Skin epidermis (tissue), 12 donors: ENCODE measurements at regions not wholly inside any gene's neighbourhood (a gene's known extent, or its start where the extent isn't known, plus 50 kb on each side); places are given as distances from the start of the nearest gene placed in this dataset.

ENCODE experiments used
- H3K27ac ChIP-seq, 21 experiments: fragments of 200-600 bp; sonication (generic) in 11 of 21; one replicate each; pipeline ENCODE4 v1.5.0; 2020; ENCODE audit warnings: mild to moderate bottlenecking in 3 of 21, inconsistent platforms in 2 of 21, moderate library complexity in 2 of 21
- H3K4me3 ChIP-seq, 7 experiments: fragments of 200-600 bp; sonication (generic) in 2 of 7; one replicate each; pipeline ENCODE4 v1.5.0; 2020; ENCODE audit warnings: inconsistent platforms in 2 of 7, mild to moderate bottlenecking in 2 of 7, moderate library complexity in 1 of 7

- Histone ChIP-seq H3K4me3 (no peak overlapping the region), H3K27ac (no peak overlapping the region)
These were observed 264.9 kb downstream of the BRD1 start for GRCh38 chr22:49562685-49563249.

GRCh38 chr22:49561976-49562375 is 265.7 kb downstream of the BRD1 start:
- Histone ChIP-seq H3K27ac (no peak overlapping the region), H3K4me3 (no peak overlapping the region)

GRCh38 chr22:49561338-49561737 is 266.3 kb downstream of the BRD1 start:
- Histone ChIP-seq H3K4me3 (no peak overlapping the region), H3K27ac (no peak overlapping the region)

GRCh38 chr22:49555526-49555925 is 272.1 kb downstream of the BRD1 start:
- no peak overlapping the region for H3K27ac ChIP-seq
- no peak overlapping the region for H3K4me3 ChIP-seq

- Histone ChIP-seq H3K27ac (no peak overlapping the region), H3K4me3 (no peak overlapping the region)
These were observed 272.9 kb downstream of the BRD1 start for GRCh38 chr22:49554741-49555140.

- Histone ChIP-seq H3K27ac (no peak overlapping the region), H3K4me3 (no peak overlapping the region)
These were observed 273.4 kb downstream of the BRD1 start for GRCh38 chr22:49554296-49554625.

- Histone ChIP-seq H3K4me3 (no peak overlapping the region), H3K27ac (no peak overlapping the region)
These were observed 274.0 kb downstream of the BRD1 start for GRCh38 chr22:49553518-49554295.

- Histone ChIP-seq H3K27ac (no peak overlapping the region), H3K4me3 (no peak overlapping the region)
These were observed 274.6 kb downstream of the BRD1 start for GRCh38 chr22:49553076-49553475.

GRCh38 chr22:49551897-49552614 is 275.6 kb downstream of the BRD1 start:
- H3K4me3 ChIP-seq = no peak overlapping the region

GRCh38 chr22:49551446-49551845 is 276.2 kb downstream of the BRD1 start:
- H3K4me3 ChIP-seq = no peak overlapping the region
- no peak overlapping the region for H3K27ac ChIP-seq

More at GRCh38 chr22:49551897-49552614, 275.6 kb downstream of the BRD1 start:
- H3K27ac ChIP-seq = no peak overlapping the region

- no peak overlapping the region for H3K27ac ChIP-seq
- H3K4me3 ChIP-seq = no peak overlapping the region
These were observed 276.8 kb downstream of the BRD1 start for GRCh38 chr22:49550766-49551362.

GRCh38 chr22:49550141-49550430 is 277.6 kb downstream of the BRD1 start:
- no peak overlapping the region for H3K4me3 ChIP-seq
- no peak overlapping the region for H3K27ac ChIP-seq

GRCh38 chr22:49549256-49550140 is 278.2 kb downstream of the BRD1 start:
- Histone ChIP-seq H3K27ac (no peak overlapping the region), H3K4me3 (no peak overlapping the region)

- H3K27ac ChIP-seq = no peak overlapping the region
- H3K4me3 ChIP-seq = no peak overlapping the region
These were observed 279.1 kb downstream of the BRD1 start for GRCh38 chr22:49548356-49549202.

GRCh38 chr22:49547751-49548239 is 279.9 kb downstream of the BRD1 start:
- Histone ChIP-seq H3K27ac (no peak overlapping the region), H3K4me3 (no peak overlapping the region)

- H3K4me3 ChIP-seq = no peak overlapping the region
- no peak overlapping the region for H3K27ac ChIP-seq
These were observed 280.7 kb downstream of the BRD1 start for GRCh38 chr22:49546811-49547585.

- H3K27ac ChIP-seq = no peak overlapping the region
- H3K4me3 ChIP-seq = no peak overlapping the region
These were observed 282.1 kb downstream of the BRD1 start for GRCh38 chr22:49545606-49546005.

- H3K27ac ChIP-seq = no peak overlapping the region
- no peak overlapping the region for H3K4me3 ChIP-seq
These were observed 283.4 kb downstream of the BRD1 start for GRCh38 chr22:49544286-49544685.
